ENCODE measurements at regions not wholly inside any gene's neighbourhood (a gene's known extent, or its start where the extent isn't known, plus 50 kb on each side); places are given as distances from the start of the nearest gene placed in this dataset.

GRCh38 chr9:4933861-4934260 lies 51.2 kb upstream of the JAK2 start:
- DNase-seq (ENCODE audit: low read depth, low spot score): no peak
- intact Hi-C loops (cut with micrococcal nuclease; ENCODE audit: unreplicated experiment) (no loop called here), in situ Hi-C loops (cut with HindIII; ENCODE audit: low pct_unique_long_range_greater_than_20kb, low sequenced_read_pairs) (no loop called here)
- ChIA-PET CTCF (no interaction called here), POLR2A (no interaction called here)
- no peak overlapping the region for H3K4me3 ChIP-seq (ENCODE audit: low read depth in 2 of 2, low read length in 2 of 2)
- no peaks in the 10 kb centered on the region for H3K36me3 ChIP-seq (ENCODE audit: control insufficient read depth, insufficient read depth, low read length)
- no peaks in the 10 kb centered on the region for H3K4me1 ChIP-seq (ENCODE audit: control insufficient read depth, insufficient read depth, low read length)
- TF ChIP-seq TCF7L2 (IDR thresholded peaks at IDR 0.05; ENCODE audit: low read depth, low read length) (no peak), REST (IDR thresholded peaks at IDR 0.05; ENCODE audit: insufficient read depth in 1 of 2, low read depth in 2 of 2, low read length in 1 of 2) (no peak), CTCF (IDR thresholded peaks at IDR 0.05) (no peak), POLR2AphosphoS5 (IDR thresholded peaks at IDR 0.05; ENCODE audit: low read depth, low read length) (no peak), SIN3A (IDR thresholded peaks at IDR 0.05; ENCODE audit: borderline replicate concordance, insufficient read depth, low read depth, low read length) (no peak)
- H3K9me3 ChIP-seq (ENCODE audit: control insufficient read depth, insufficient read depth, low read depth, low read length): no peaks in the 10 kb centered on the region
- H3K27me3 ChIP-seq (ENCODE audit: control insufficient read depth, insufficient read depth, low read length): no peaks in the 10 kb centered on the region
- ATAC-seq: no peak
- no TSS peak for BruUV-seq (replicated peaks)
- H3K27ac ChIP-seq (ENCODE audit: low read length): no peak overlapping the region

- no peaks in the 10 kb centered on the region for H3K36me3 ChIP-seq (ENCODE audit: control insufficient read depth, insufficient read depth, low read length)
- CTCF ChIA-PET: no interaction called here
Measured at GRCh38 chr9:4935001-4935672, 49.9 kb upstream of the JAK2 start.

More at GRCh38 chr9:4935001-4935672, 49.9 kb upstream of the JAK2 start:
- no peaks in the 10 kb centered on the region for H3K4me1 ChIP-seq (ENCODE audit: control insufficient read depth, insufficient read depth, low read length)
- H3K27ac ChIP-seq (ENCODE audit: low read length): no peak overlapping the region
- POLR2A ChIA-PET: no interaction called here
- TF ChIP-seq SIN3A (IDR thresholded peaks at IDR 0.05; ENCODE audit: borderline replicate concordance, insufficient read depth, low read depth, low read length): no peak
- in situ Hi-C loops (cut with HindIII; ENCODE audit: low pct_unique_long_range_greater_than_20kb, low sequenced_read_pairs): no loop called here
- no TSS peak for BruUV-seq (replicated peaks)
- H3K9me3 ChIP-seq (ENCODE audit: control insufficient read depth, insufficient read depth, low read depth, low read length): no peaks in the 10 kb centered on the region
- ATAC-seq: no peak
- H3K4me3 ChIP-seq (ENCODE audit: low read depth in 2 of 2, low read length in 2 of 2): no peak overlapping the region
- DNase-seq (ENCODE audit: low read depth, low spot score): no peak
- no peaks in the 10 kb centered on the region for H3K27me3 ChIP-seq (ENCODE audit: control insufficient read depth, insufficient read depth, low read length)
- intact Hi-C loops (cut with micrococcal nuclease; ENCODE audit: unreplicated experiment): no loop called here

Measured in Panc1 (cell line).